ENCODE measurements at regions not wholly inside any gene's neighbourhood (a gene's known extent, or its start where the extent isn't known, plus 50 kb on each side); places are given as distances from the start of the nearest gene placed in this dataset.

GRCh38 chr21:24988941-24989340, 618.3 kb downstream of the MRPL39 start:
- no peaks in the 10 kb centered on the region for H3K4me1 Mint-ChIP-seq
- TF ChIP-seq, protein P1, sequence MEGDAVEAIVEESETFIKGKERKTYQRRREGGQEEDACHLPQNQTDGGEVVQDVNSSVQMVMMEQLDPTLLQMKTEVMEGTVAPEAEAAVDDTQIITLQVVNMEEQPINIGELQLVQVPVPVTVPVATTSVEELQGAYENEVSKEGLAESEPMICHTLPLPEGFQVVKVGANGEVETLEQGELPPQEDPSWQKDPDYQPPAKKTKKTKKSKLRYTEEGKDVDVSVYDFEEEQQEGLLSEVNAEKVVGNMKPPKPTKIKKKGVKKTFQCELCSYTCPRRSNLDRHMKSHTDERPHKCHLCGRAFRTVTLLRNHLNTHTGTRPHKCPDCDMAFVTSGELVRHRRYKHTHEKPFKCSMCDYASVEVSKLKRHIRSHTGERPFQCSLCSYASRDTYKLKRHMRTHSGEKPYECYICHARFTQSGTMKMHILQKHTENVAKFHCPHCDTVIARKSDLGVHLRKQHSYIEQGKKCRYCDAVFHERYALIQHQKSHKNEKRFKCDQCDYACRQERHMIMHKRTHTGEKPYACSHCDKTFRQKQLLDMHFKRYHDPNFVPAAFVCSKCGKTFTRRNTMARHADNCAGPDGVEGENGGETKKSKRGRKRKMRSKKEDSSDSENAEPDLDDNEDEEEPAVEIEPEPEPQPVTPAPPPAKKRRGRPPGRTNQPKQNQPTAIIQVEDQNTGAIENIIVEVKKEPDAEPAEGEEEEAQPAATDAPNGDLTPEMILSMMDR (IDR thresholded peaks at IDR 0.05; ENCODE audit: unreplicated experiment in 3 of 3), result no peak
- H3K9me3 Mint-ChIP-seq, result peaks cover 25% of the 10 kb centered on the region
- no peak overlapping the region for H3K27ac Mint-ChIP-seq
- H3K36me3 Mint-ChIP-seq (ENCODE audit: low read depth), result no peaks in the 10 kb centered on the region
- H3K27me3 Mint-ChIP-seq (ENCODE audit: low read depth), result no peaks in the 10 kb centered on the region
- no peak overlapping the region for H3K4me3 Mint-ChIP-seq

- H3K4me3 Mint-ChIP-seq, result no peak overlapping the region
- TF ChIP-seq, protein P1 (IDR thresholded peaks at IDR 0.05; ENCODE audit: unreplicated experiment in 3 of 3), result no peak
- peaks cover 20% of the 10 kb centered on the region for H3K9me3 Mint-ChIP-seq
- no peaks in the 10 kb centered on the region for H3K36me3 Mint-ChIP-seq (ENCODE audit: low read depth)
- H3K27me3 Mint-ChIP-seq (ENCODE audit: low read depth), result no peaks in the 10 kb centered on the region
- H3K4me1 Mint-ChIP-seq, result no peaks in the 10 kb centered on the region
- H3K27ac Mint-ChIP-seq, result no peak overlapping the region
Observed at GRCh38 chr21:24976238-24976637, 631.0 kb downstream of the MRPL39 start.

- no peaks in the 10 kb centered on the region for H3K36me3 Mint-ChIP-seq (ENCODE audit: low read depth)
- TF ChIP-seq, protein P1 (IDR thresholded peaks at IDR 0.05; ENCODE audit: unreplicated experiment in 3 of 3), result no peak
- H3K27ac Mint-ChIP-seq, result no peak overlapping the region
- no peaks in the 10 kb centered on the region for H3K27me3 Mint-ChIP-seq (ENCODE audit: low read depth)
- H3K9me3 Mint-ChIP-seq, result peaks cover 23% of the 10 kb centered on the region
- no peaks in the 10 kb centered on the region for H3K4me1 Mint-ChIP-seq
- H3K4me3 Mint-ChIP-seq, result no peak overlapping the region
Observed at GRCh38 chr21:24969068-24969467, 638.2 kb downstream of the MRPL39 start.

- no peaks in the 10 kb centered on the region for H3K27me3 Mint-ChIP-seq (ENCODE audit: low read depth)
- H3K9me3 Mint-ChIP-seq, result peaks cover 9% of the 10 kb centered on the region
- H3K27ac Mint-ChIP-seq, result no peak overlapping the region
- H3K36me3 Mint-ChIP-seq (ENCODE audit: low read depth), result no peaks in the 10 kb centered on the region
- H3K4me1 Mint-ChIP-seq, result no peaks in the 10 kb centered on the region
- no peak overlapping the region for H3K4me3 Mint-ChIP-seq
- TF ChIP-seq, protein P1 (IDR thresholded peaks at IDR 0.05; ENCODE audit: unreplicated experiment in 3 of 3), result no peak
Observed at GRCh38 chr21:24955275-24955961, 651.9 kb downstream of the MRPL39 start.

DNA sequence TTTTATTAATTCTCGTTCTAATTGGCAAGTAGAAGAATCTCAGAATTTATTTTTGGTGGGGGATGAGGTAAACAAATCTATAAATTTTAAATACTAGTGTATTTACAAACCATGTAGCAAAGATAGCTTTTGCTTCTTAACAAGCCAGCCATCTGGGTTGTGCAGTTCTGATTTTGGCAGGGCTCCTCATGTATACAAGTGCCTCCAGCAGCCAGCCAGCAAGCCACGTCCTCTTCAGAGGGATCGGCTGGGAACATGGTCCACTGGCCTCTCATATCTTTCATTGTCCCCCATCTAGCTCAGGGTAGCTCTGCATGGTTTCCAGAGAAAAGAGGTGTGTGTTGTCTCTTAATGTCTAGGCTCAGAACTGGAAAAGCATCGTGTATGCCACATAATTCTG, 659.1 kb downstream of the MRPL39 start:
- H3K4me3 Mint-ChIP-seq, result no peak overlapping the region
- TF ChIP-seq, protein P1 (IDR thresholded peaks at IDR 0.05; ENCODE audit: unreplicated experiment in 3 of 3), result no peak
- H3K9me3 Mint-ChIP-seq, result no peaks in the 10 kb centered on the region
- no peak overlapping the region for H3K27ac Mint-ChIP-seq
- H3K4me1 Mint-ChIP-seq, result no peaks in the 10 kb centered on the region
- H3K36me3 Mint-ChIP-seq (ENCODE audit: low read depth), result no peaks in the 10 kb centered on the region
- no peaks in the 10 kb centered on the region for H3K27me3 Mint-ChIP-seq (ENCODE audit: low read depth)

DNA sequence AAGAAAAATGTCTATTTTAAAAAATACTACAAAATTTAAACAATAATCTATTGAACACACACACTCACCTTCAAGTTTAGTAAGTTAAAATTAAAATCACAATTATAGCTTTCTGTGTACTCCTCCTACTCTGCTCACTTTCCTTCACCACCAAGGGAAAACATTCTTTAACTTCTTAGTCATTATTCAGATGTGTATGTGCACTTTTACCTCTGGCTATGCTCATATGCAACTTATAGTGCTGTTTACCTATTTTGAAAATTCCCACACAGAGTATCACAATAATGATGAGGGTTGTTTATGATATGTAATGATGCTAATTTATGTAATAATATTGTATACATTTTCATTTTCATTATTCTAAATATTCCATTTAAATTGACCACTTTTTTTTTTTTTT, 661.4 kb downstream of the MRPL39 start:
- TF ChIP-seq, protein P1 (IDR thresholded peaks at IDR 0.05; ENCODE audit: unreplicated experiment in 3 of 3), result no peak
- H3K4me1 Mint-ChIP-seq, result no peaks in the 10 kb centered on the region
- H3K27ac Mint-ChIP-seq, result no peak overlapping the region
- H3K4me3 Mint-ChIP-seq, result no peak overlapping the region
- no peaks in the 10 kb centered on the region for H3K9me3 Mint-ChIP-seq
- no peaks in the 10 kb centered on the region for H3K36me3 Mint-ChIP-seq (ENCODE audit: low read depth)
- H3K27me3 Mint-ChIP-seq (ENCODE audit: low read depth), result no peaks in the 10 kb centered on the region

Data from nephron (organoid).